A673 (cell line): ENCODE measurements at regions not wholly inside any gene's neighbourhood (a gene's known extent, or its start where the extent isn't known, plus 50 kb on each side); places are given as distances from the start of the nearest gene placed in this dataset.

Experiments
- BruUV-seq: library from RNA; stranded (reverse); fragments of 400-500 nt; replicated peaks from 2 replicates; lab custom pipeline; 2021; lab: Mats Ljungman, UMichigan
- CTCF ChIA-PET: fragments of 300-600 bp; sonication (Branson Sonifier 250); formaldehyde crosslinking; loops from one replicate; lab custom pipeline; 2022; ENCODE audit warnings: antibody characterized with exemption; lab: Charles Lee
- POLR2A ChIA-PET: fragments of 300-600 bp; sonication (Branson Sonifier 250); formaldehyde crosslinking; loops from one replicate; lab custom pipeline; 2022; ENCODE audit warnings: antibody characterized with exemption; ENCODE audit not compliant: low non-redundant PET; lab: Charles Lee
- DNase-seq: peaks from one replicate; pipeline ENCODE4 v3.0.0-alpha.2; 2015; ENCODE audit warnings: low spot score
- H3K27ac ChIP-seq: fragments of 200-600 bp; sonication (generic); 2 replicates; pipeline ENCODE4 v1.5.1; 2016; ENCODE audit warnings: mixed run types, low read depth, mild to moderate bottlenecking, mixed read lengths, antibody characterized with exemption, low read length; ENCODE audit not compliant: poor library complexity, severe bottlenecking
- H3K27me3 ChIP-seq: fragments of 200-600 bp; sonication (generic); replicated peaks from 2 replicates; pipeline ENCODE4 v1.6.1; 2017; ENCODE audit warnings: mixed run types, low read depth, mild to moderate bottlenecking, mixed read lengths, antibody characterized with exemption, low read length; ENCODE audit not compliant: insufficient read depth, poor library complexity
- H3K36me3 ChIP-seq: fragments of 200-600 bp; sonication (generic); 2 replicates; pipeline ENCODE4 v1.6.1; 2016; ENCODE audit warnings: mixed run types, mild to moderate bottlenecking, mixed read lengths, antibody characterized with exemption, low read length; ENCODE audit not compliant: insufficient read depth, poor library complexity, severe bottlenecking
- H3K4me1 ChIP-seq: fragments of 200-600 bp; sonication (generic); 2 replicates; pipeline ENCODE4 v1.6.1; 2017; ENCODE audit warnings: mixed run types, mild to moderate bottlenecking, mixed read lengths, antibody characterized with exemption, low read length; ENCODE audit not compliant: insufficient read depth, poor library complexity, severe bottlenecking
- H3K4me3 ChIP-seq: fragments of 200-600 bp; sonication (generic); 2 replicates; pipeline ENCODE4 v1.5.1; 2016; ENCODE audit warnings: low read depth, mixed run types, mild to moderate bottlenecking, mixed read lengths, low read length; ENCODE audit not compliant: poor library complexity, severe bottlenecking
- H3K9me3 ChIP-seq: fragments of 200-600 bp; sonication (generic); 2 replicates; pipeline ENCODE4 v1.6.1; 2016; ENCODE audit warnings: mixed run types, low read depth, mild to moderate bottlenecking, mixed read lengths, antibody characterized with exemption, low read length; ENCODE audit not compliant: poor library complexity, severe bottlenecking
- CTCF ChIP-seq: fragments of 300-800, 200-600 bp; sonication (generic); conservative IDR thresholded peaks from 2 replicates; pipeline ENCODE4 v1.5.1; 2017; ENCODE audit warnings: low read depth, mild to moderate bottlenecking, antibody characterized with exemption, low read length, moderate library complexity, mixed read lengths
- EZH2 ChIP-seq: fragments of 200-600 bp; sonication (generic); IDR thresholded peaks from 2 replicates; pipeline ENCODE4 v1.6.1; 2017; ENCODE audit warnings: borderline replicate concordance, low read depth, mild to moderate bottlenecking, mixed read lengths, antibody characterized with exemption, low read length; ENCODE audit not compliant: poor library complexity, severe bottlenecking
- intact Hi-C: fragments of 100-400 bp; cut with micrococcal nuclease; formaldehyde crosslinking; loops from one replicate; pipeline ENCODE4 v1.10.0; 2022; ENCODE audit not compliant: unreplicated experiment

- ChIA-PET CTCF (interaction anchor here (3.1 kb wide), 1 partner anchor 422 kb away, joined by 40 read pairs; no protein-coding TSS in a partner anchor), POLR2A (no interaction called here)
- BruUV-seq = no TSS peak
- no peaks in the 10 kb centered on the region for H3K27me3 ChIP-seq
- H3K9me3 ChIP-seq = no peaks in the 10 kb centered on the region
- no peaks in the 10 kb centered on the region for H3K36me3 ChIP-seq
- DNase-seq = no peak
- intact Hi-C loops = loop anchor here (2.0 to 5.0 kb wide), 3 partner anchors 331 to 514 kb away; no protein-coding TSS in a partner anchor
- peaks cover 10% of the 10 kb centered on the region for H3K4me1 ChIP-seq
- H3K27ac ChIP-seq = no peak overlapping the region
- H3K4me3 ChIP-seq = no peak overlapping the region
- TF ChIP-seq CTCF (no peak), EZH2 (no peak)
Observed at GRCh38 chr15:77541421-77542181, 91.1 kb downstream of the LINGO1 start.

- no peak overlapping the region for H3K4me3 ChIP-seq
- TF ChIP-seq EZH2 (no peak), CTCF (no peak)
- H3K4me1 ChIP-seq = peaks cover 10% of the 10 kb centered on the region
- BruUV-seq = no TSS peak
- no peaks in the 10 kb centered on the region for H3K27me3 ChIP-seq
- POLR2A ChIA-PET = no interaction called here
- no peak for DNase-seq
- CTCF ChIA-PET = interaction anchor here (0.6 kb wide), 1 partner anchor 425 kb away, joined by 3 read pairs; no protein-coding TSS in a partner anchor
- no peaks in the 10 kb centered on the region for H3K9me3 ChIP-seq
- no peak overlapping the region for H3K27ac ChIP-seq
- no peaks in the 10 kb centered on the region for H3K36me3 ChIP-seq
- intact Hi-C loops = loop anchor here (5.0 kb wide), 2 partner anchors 332 to 513 kb away; no protein-coding TSS in a partner anchor
Observed at GRCh38 chr15:77540312-77541060, 92.2 kb downstream of the LINGO1 start.

GRCh38 chr15:77538793-77539497, 93.8 kb downstream of the LINGO1 start:
- Histone ChIP-seq H3K4me3 (no peak overlapping the region), H3K27ac (no peak overlapping the region), H3K9me3 (no peaks in the 10 kb centered on the region), H3K27me3 (no peaks in the 10 kb centered on the region), H3K4me1 (peaks cover 16% of the 10 kb centered on the region), H3K36me3 (no peaks in the 10 kb centered on the region)
- POLR2A ChIA-PET = no interaction called here
- DNase-seq = no peak
- TF ChIP-seq CTCF (no peak), EZH2 (no peak)
- BruUV-seq = no TSS peak
- CTCF ChIA-PET = no interaction called here
- intact Hi-C loops = no loop called here
